ENCODE measurements at regions not wholly inside any gene's neighbourhood (a gene's known extent, or its start where the extent isn't known, plus 50 kb on each side); places are given as distances from the start of the nearest gene placed in this dataset.
A peak's percentile ranks its signal among the peaks of the same experiment; 100 is the strongest.

DNA sequence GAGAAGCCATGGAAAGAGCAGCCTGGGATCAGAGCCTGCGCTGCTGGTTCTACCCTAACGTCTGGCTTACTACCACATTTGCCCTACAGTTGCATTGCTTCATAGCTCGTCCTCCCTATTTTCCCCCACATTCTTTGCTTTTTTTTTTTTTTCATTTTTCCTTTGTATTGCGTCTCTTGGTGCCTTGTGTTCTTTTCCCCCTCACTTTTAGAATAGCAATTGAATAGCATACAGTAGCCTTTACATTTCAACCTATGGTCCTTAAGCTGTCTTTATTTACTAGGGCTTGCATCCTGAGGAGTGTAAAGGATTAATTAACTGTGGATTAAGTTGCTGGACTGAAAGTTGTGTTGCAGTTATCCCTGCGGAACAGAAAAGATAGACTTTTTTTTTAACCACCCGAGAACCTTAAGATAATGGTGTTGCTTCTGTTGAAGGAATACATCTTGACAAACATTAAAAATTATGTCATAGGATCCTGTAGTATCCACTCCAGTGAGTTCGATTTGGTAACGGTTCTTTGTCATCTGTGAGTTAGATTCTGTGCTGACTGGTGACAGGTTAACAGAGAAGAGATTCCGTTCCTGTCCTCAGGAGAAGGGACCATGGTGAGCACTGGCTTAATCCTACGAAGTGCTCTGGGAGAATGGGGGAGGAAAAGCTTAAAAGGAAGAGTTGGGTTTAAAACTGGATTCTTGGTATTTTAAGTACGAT, 417.4 kb upstream of the NAALADL2 start:
- DNase-seq: no peak
- Mint-ChIP-seq H3K27ac (no peak overlapping the region), H3K4me3 (peak overlapping the region; percentile 69), H3K4me1 (peaks cover 11% of the 10 kb centered on the region), H3K27me3 (peaks cover 14% of the 10 kb centered on the region), H3K36me3 (ENCODE audit: low read depth) (no peaks in the 10 kb centered on the region), H3K9me3 (no peaks in the 10 kb centered on the region)
- ChIA-PET POLR2A (no interaction called here), CTCF (no interaction called here)
- no peak for ATAC-seq (ENCODE audit: low read depth)
- intact Hi-C loops (cut with micrococcal nuclease): no loop called here
- TF ChIP-seq, protein P1, sequence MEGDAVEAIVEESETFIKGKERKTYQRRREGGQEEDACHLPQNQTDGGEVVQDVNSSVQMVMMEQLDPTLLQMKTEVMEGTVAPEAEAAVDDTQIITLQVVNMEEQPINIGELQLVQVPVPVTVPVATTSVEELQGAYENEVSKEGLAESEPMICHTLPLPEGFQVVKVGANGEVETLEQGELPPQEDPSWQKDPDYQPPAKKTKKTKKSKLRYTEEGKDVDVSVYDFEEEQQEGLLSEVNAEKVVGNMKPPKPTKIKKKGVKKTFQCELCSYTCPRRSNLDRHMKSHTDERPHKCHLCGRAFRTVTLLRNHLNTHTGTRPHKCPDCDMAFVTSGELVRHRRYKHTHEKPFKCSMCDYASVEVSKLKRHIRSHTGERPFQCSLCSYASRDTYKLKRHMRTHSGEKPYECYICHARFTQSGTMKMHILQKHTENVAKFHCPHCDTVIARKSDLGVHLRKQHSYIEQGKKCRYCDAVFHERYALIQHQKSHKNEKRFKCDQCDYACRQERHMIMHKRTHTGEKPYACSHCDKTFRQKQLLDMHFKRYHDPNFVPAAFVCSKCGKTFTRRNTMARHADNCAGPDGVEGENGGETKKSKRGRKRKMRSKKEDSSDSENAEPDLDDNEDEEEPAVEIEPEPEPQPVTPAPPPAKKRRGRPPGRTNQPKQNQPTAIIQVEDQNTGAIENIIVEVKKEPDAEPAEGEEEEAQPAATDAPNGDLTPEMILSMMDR (IDR thresholded peaks at IDR 0.05): no peak

DNA sequence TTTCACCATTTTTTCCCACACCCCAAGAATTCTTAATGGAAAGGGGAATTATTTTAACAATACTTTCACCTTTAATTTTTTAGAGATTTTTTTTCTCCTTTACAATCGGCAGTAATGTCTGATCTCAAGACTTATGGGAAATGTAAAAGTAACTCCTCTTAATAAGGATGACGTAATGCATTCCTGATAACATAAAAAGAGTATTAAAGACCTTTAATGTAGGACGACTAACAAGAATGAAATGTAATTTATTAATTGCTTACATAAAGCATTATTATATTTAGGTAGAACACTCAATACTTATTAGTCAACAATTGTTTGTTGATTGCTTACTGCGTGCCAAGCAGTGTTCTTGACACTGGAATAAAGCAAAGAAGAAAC, 416.8 kb upstream of the NAALADL2 start:
- TF ChIP-seq, protein P1 (IDR thresholded peaks at IDR 0.05): no peak
- H3K9me3 Mint-ChIP-seq: no peaks in the 10 kb centered on the region
- ChIA-PET POLR2A (no interaction called here), CTCF (no interaction called here)
- H3K36me3 Mint-ChIP-seq (ENCODE audit: low read depth): no peaks in the 10 kb centered on the region
- peaks cover 11% of the 10 kb centered on the region for H3K4me1 Mint-ChIP-seq
- peaks cover 14% of the 10 kb centered on the region for H3K27me3 Mint-ChIP-seq
- DNase-seq (no peak), ATAC-seq (ENCODE audit: low read depth) (no peak)
- intact Hi-C loops (cut with micrococcal nuclease): no loop called here
- H3K4me3 Mint-ChIP-seq: no peak overlapping the region
- no peak overlapping the region for H3K27ac Mint-ChIP-seq

GRCh38 chr3:174444391-174444790, 414.7 kb upstream of the NAALADL2 start:
- DNase-seq: no peak
- H3K27ac Mint-ChIP-seq: no peak overlapping the region
- H3K9me3 Mint-ChIP-seq: no peaks in the 10 kb centered on the region
- intact Hi-C loops (cut with micrococcal nuclease): no loop called here
- peaks cover 11% of the 10 kb centered on the region for H3K4me1 Mint-ChIP-seq
- POLR2A ChIA-PET: no interaction called here
- H3K4me3 Mint-ChIP-seq: no peak overlapping the region
- TF ChIP-seq, protein P1 (IDR thresholded peaks at IDR 0.05): no peak
- ATAC-seq (ENCODE audit: low read depth): no peak
- CTCF ChIA-PET: no interaction called here
- no peaks in the 10 kb centered on the region for H3K36me3 Mint-ChIP-seq (ENCODE audit: low read depth)
- H3K27me3 Mint-ChIP-seq: peaks cover 14% of the 10 kb centered on the region

- H3K36me3 Mint-ChIP-seq (ENCODE audit: low read depth): no peaks in the 10 kb centered on the region
- DNase-seq: no peak
- ATAC-seq (ENCODE audit: low read depth): no peak
These were observed 401.4 kb upstream of the NAALADL2 start for GRCh38 chr3:174457758-174458157.

GRCh38 chr3:174460831-174461230, 398.3 kb upstream of the NAALADL2 start:
- H3K9me3 Mint-ChIP-seq: no peaks in the 10 kb centered on the region
- CTCF ChIA-PET: no interaction called here
- TF ChIP-seq, protein P1 (IDR thresholded peaks at IDR 0.05): no peak
- no peaks in the 10 kb centered on the region for H3K27me3 Mint-ChIP-seq
- no peaks in the 10 kb centered on the region for H3K4me1 Mint-ChIP-seq
- POLR2A ChIA-PET: no interaction called here
- H3K36me3 Mint-ChIP-seq (ENCODE audit: low read depth): no peaks in the 10 kb centered on the region
- DNase-seq (no peak), ATAC-seq (ENCODE audit: low read depth) (no peak)
- intact Hi-C loops (cut with micrococcal nuclease): no loop called here
- H3K4me3 Mint-ChIP-seq: no peak overlapping the region
- H3K27ac Mint-ChIP-seq: no peak overlapping the region

More at GRCh38 chr3:174457758-174458157, 401.4 kb upstream of the NAALADL2 start:
- Mint-ChIP-seq H3K9me3 (no peaks in the 10 kb centered on the region), H3K27me3 (no peaks in the 10 kb centered on the region), H3K4me3 (no peak overlapping the region), H3K27ac (no peak overlapping the region), H3K4me1 (no peaks in the 10 kb centered on the region)
- intact Hi-C loops (cut with micrococcal nuclease): no loop called here
- POLR2A ChIA-PET: no interaction called here
- TF ChIP-seq, protein P1 (IDR thresholded peaks at IDR 0.05): no peak
- CTCF ChIA-PET: no interaction called here

All from activated B cell treated with CpG ODN at 0.5 μM for 24 hours (primary cell).